C4-2B (cell line): ENCODE measurements at regions not wholly inside any gene's neighbourhood (a gene's known extent, or its start where the extent isn't known, plus 50 kb on each side); places are given as distances from the start of the nearest gene placed in this dataset.

Experiments used
- ZFX ChIP-seq: fragments of 450-650 bp; IDR thresholded peaks from 2 replicates; pipeline ENCODE4 v1.6.1; 2017
- TF ChIP-seq, protein P1 (sequence below): fragments of 450-650 bp; conservative IDR thresholded peaks from 2 replicates; pipeline ENCODE4 v1.5.1; 2017; ENCODE audit warnings: mild to moderate bottlenecking

DNA sequence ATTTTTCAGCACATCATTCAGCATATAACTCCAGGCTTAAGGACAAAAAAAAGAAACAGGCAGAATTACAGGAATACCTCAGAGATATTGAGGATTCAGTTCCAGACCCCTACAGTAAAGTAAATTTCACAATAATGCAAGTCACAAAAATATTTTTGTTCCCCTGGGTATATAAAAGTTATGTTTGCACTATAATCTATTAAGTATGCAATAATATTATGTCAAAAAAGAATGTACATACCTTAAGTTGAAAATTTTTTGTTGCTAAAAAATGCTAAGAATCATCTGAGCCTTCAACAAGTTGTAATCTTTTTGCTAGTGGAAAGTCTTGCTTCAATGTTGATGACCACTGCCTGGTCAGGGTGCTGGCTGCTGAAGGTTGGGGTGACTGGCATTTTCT, 2532.5 kb downstream of the ARAP2 start:
- TF ChIP-seq, protein P1, sequence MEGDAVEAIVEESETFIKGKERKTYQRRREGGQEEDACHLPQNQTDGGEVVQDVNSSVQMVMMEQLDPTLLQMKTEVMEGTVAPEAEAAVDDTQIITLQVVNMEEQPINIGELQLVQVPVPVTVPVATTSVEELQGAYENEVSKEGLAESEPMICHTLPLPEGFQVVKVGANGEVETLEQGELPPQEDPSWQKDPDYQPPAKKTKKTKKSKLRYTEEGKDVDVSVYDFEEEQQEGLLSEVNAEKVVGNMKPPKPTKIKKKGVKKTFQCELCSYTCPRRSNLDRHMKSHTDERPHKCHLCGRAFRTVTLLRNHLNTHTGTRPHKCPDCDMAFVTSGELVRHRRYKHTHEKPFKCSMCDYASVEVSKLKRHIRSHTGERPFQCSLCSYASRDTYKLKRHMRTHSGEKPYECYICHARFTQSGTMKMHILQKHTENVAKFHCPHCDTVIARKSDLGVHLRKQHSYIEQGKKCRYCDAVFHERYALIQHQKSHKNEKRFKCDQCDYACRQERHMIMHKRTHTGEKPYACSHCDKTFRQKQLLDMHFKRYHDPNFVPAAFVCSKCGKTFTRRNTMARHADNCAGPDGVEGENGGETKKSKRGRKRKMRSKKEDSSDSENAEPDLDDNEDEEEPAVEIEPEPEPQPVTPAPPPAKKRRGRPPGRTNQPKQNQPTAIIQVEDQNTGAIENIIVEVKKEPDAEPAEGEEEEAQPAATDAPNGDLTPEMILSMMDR = no peak
- no peak for TF ChIP-seq ZFX
